Lung microvascular endothelial cell (primary cell): ENCODE measurements at regions not wholly inside any gene's neighbourhood (a gene's known extent, or its start where the extent isn't known, plus 50 kb on each side); places are given as distances from the start of the nearest gene placed in this dataset.

Source experiments
- DNase-seq, 2 donors: peaks; one replicate each; pipeline versions ENCODE4 v3.0.0 to v3.0.0-alpha.2; 2010; ENCODE audit warnings: low read depth in 2 of 2

GRCh38 chr4:19346636-19347035, 905.1 kb upstream of the SLIT2 start:
- no peak for DNase-seq

GRCh38 chr4:19329631-19330030, 922.1 kb upstream of the SLIT2 start:
- DNase-seq: no peak

GRCh38 chr4:19329077-19329476, 922.6 kb upstream of the SLIT2 start:
- no peak for DNase-seq

- DNase-seq: no peak
These were observed 924.3 kb upstream of the SLIT2 start for GRCh38 chr4:19327364-19327763.

DNA sequence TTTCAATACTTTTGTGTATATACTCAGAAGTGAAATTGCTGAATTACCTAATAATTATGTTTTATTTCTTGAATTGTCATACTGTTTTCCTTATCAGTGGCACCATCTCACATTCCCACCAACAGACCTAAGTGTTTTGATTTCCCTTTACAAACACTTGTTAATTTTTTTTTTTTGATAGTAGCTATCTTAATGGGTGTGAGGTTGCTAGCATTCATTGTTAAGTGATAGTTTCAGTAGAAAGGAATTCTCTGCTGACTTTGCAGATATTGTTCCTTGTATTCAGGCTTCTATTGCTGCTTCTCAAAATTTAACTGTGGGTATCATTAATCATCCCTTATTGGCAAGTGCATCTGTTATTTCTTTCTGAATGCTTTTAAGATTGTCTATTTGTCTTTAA, 927.5 kb upstream of the SLIT2 start:
- DNase-seq: no peak

- DNase-seq: no peak
These were observed 932.1 kb upstream of the SLIT2 start for GRCh38 chr4:19319607-19320006.

GRCh38 chr4:19317377-19317776, 934.3 kb upstream of the SLIT2 start:
- no peak for DNase-seq

DNA sequence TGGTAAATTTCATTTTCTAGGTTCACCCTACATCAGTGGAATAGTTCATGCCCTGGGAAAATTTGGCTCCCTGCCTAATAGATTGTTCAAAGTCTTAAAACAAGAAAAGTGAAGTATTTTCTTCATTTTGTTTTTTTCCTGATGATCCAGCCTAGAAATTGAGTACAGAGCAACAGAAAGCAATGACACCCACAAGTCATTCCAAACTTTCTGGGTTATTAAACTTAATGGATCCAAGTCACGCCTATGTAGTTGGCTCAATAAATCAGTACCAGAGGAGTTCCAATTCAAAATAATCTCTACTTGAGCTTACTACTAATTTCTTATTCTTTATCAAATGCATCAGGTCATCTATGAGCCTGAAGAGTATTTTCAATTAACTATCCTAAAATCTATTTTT, 937.6 kb upstream of the SLIT2 start:
- no peak for DNase-seq

DNA sequence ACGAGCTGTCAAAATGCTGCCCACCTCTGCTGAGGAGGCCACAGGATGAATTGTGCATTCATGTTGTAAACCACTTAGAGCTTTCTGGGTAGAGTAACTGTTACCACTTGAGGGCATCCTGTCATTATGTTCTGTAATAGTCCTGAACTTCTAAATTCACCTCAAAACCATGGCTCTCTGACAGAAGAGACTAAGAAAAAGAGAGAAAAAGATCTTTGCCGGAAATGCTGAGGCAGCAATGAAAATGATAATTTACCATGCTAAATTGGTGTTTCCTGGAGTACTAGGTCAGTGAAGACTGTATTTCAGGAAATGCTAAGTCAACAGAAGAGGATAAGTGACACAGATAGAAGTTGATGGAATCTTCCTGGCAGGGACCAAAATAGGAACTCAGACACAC, 942.3 kb upstream of the SLIT2 start:
- DNase-seq: peak in 1 of 2 donors; percentile 10

DNA sequence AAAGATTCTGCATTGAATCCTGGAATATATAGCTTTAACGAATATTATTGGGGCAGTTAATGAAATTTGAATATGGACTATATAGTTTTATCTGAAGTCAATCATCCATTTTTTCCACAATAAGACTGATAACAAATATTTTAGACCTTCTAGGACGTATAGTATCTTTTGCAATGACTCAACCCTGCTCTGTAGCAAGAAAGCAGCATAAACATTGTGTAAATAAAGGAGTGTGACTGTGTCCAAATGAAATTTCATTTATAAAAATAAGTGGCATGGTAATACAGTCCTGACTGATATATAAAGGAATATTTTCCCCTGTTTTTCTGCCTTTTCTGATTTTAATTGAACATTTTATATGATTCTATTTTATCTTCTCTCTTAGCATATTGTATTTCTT, 947.7 kb upstream of the SLIT2 start:
- no peak for DNase-seq

GRCh38 chr4:19301527-19301926, 950.2 kb upstream of the SLIT2 start:
- no peak for DNase-seq

DNA sequence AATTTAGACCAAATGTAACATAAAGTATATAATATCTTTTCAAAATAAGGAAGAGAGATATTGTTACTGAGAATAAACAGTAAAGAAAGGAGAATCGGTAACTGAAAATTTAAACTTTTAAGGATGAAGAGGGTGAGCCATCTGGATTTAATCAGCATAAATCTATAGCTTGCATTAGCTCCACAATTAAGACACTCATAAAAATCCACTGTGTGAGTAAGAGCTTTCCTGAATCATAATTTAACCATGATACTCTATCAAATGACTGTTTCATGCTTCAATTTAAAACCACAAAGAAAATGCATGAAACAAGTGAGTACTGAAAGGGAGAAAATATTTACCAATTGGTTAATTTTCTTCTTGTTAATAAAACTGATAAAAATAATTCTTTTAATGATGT, 951.5 kb upstream of the SLIT2 start:
- no peak for DNase-seq

DNA sequence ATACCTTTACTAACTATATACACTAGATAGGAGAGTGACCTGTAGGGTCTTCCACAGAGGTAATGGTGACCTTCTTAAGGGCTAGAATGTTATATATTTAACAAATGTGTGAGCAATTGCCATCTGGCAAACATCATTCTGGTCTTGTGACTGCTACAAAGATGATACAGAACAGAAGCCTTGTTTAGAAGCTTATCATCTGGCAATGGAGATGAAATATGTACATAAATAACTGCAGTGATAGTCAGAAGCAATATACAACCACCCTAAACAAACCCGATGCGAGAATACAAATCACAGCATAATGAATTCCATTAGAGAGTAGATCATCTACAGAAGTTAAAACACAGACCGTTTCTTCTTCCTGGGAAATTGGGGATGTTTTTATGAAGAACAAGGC, 952.7 kb upstream of the SLIT2 start:
- DNase-seq: no peak

DNA sequence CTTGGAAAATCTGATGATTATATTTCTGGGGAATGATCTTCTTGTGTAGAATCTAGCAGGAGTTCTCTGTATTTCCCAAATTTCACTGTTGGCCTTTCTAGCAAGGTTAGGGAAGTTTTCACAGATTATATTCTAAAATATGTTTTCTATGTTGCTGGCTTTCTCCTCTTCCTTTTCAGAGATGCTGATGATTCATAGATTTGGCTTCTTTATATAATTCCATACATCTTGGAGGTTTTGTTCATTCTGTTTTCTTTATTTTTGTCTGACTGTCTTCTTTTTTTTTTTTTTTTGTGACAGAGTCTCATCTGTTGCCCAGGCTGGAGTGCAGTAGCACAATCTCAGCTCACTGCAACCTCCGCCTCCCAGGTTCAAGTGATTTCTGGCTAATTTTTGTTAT, 957.9 kb upstream of the SLIT2 start:
- no peak for DNase-seq

DNA sequence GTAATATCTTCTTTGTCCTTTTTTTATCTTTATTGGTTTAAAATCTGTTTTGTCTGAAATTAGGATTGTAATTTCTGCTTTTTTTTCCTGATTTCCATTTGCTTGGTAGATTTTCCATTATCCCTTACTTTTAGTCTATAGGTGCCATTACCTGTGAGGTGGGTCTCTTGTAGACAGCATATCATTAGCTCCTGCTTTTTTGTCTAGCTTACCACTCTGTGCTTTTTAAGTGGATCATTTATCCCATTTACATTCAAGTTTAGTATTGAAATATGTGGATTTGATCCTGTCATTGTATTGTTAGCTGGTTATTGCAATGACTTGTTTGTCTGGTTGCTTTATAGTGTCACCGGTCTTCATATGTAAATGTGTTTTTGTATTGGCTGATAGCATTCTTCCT, 958.6 kb upstream of the SLIT2 start:
- DNase-seq: no peak

- no peak for DNase-seq
These were observed 964.8 kb upstream of the SLIT2 start for GRCh38 chr4:19286924-19287323.

- DNase-seq: no peak
These were observed 966.6 kb upstream of the SLIT2 start for GRCh38 chr4:19285146-19285545.

DNA sequence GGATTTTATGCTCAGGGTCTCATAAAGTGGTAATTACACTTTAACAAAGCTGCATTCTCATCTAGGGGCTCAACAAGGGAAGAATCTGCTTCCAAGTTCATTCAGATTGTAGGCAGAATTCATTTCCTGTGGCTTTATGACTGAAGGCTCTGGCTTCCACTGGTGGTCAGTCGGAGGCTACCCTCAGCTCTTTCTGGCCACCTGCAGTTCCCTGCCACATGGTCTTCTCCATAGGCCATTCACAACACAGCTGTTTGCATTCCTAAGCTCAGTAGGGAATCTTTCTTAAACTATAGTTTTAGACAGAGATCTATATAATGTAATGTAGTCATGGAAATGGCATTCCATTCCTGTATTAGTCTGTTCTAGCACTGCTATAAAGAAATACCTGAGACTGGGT, 973.0 kb upstream of the SLIT2 start:
- DNase-seq: no peak

- no peak for DNase-seq
These were observed 985.1 kb upstream of the SLIT2 start for GRCh38 chr4:19266566-19266965.

DNA sequence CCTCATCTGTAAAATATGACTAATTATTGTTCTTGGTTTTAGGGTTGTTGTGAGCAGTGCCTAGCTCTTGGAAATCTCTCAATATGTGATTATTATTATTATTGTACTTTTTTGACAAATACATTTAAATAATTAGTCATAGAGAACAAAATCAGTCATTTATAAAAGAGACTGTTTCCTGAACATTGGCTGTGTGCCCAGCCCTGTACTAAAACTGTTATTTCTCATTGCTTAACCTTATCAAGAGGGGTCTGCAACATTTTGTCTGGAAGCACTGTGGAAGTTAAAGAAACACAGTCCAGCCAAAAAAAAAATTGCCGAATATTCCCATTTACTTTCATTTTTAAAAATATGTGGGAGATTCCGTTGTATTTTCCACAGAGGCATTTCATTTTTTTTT, 989.2 kb upstream of the SLIT2 start:
- peak in 1 of 2 donors; percentile 0 for DNase-seq

- DNase-seq: no peak
These were observed 991.4 kb upstream of the SLIT2 start for GRCh38 chr4:19260346-19260745.

- no peak for DNase-seq
These were observed 991.8 kb upstream of the SLIT2 start for GRCh38 chr4:19259920-19260319.

DNA sequence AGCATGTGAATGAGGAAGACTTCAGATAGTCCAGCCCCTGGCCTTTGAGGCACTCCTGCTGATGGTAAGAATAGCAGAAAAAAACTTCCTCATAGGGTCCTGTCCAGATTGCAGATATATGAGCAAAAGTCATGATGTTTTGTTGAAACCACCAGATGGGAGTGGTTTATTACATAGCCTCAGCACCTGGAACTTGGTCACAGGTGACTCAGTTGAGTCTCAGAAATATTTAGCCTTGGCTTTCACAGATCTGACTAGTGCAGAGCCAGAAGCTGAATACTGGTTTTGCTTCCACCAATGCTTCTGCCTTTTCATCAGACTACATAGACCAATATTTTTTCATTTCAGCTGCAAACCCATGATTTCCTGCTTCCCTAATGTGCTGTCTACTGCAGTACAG, 994.9 kb upstream of the SLIT2 start:
- DNase-seq: no peak

- no peak for DNase-seq
These were observed 997.2 kb upstream of the SLIT2 start for GRCh38 chr4:19254486-19254885.

- DNase-seq: no peak
These were observed 1003.7 kb upstream of the SLIT2 start for GRCh38 chr4:19248023-19248422.
